HepG2 (cell line): ENCODE measurements at regions not wholly inside any gene's neighbourhood (a gene's known extent, or its start where the extent isn't known, plus 50 kb on each side); places are given as distances from the start of the nearest gene placed in this dataset.

Experiments
- ATAC-seq: fragments of 200-7000 bp; cut with Tn5 transposase; 3 replicates; pipeline ENCODE4 v1.9.1; 2020; ENCODE audit warnings: mild to moderate bottlenecking, moderate library complexity
- BruUV-seq: library from RNA; stranded (reverse); fragments of 400-500 nt; replicated peaks from 2 replicates; lab custom pipeline; 2021; lab: Mats Ljungman, UMichigan
- CTCF ChIA-PET: fragments of 300-600 bp; formaldehyde crosslinking; extraction: SDS; loops from one replicate; lab custom pipeline; 2021; ENCODE audit warnings: low total read pairs, inconsistent platforms, low intra/inter-chr PET ratio; lab: Yijun Ruan, JAX
- POLR2A ChIA-PET: fragments of 350-600 bp; sonication (Branson Sonifier 250); formaldehyde crosslinking; loops from one replicate; lab custom pipeline; 2020; ENCODE audit warnings: antibody characterized with exemption, inconsistent platforms; lab: Yijun Ruan, JAX
- DNase-seq: peaks from one replicate; pipeline ENCODE4 v3.0.0-alpha.2; 2015; ENCODE audit warnings: low spot score
- FAIRE-seq: peaks from 3 replicates; lab custom pipeline; 2011; peaks lifted over from hg19 to GRCh38; lab: Jason Lieb, UNC
- H2AFZ ChIP-seq: one replicate; pipeline ENCODE4 v1.6.1; 2011; ENCODE audit warnings: low read length, inconsistent platforms
- H3K27ac ChIP-seq: fragments of 300-600 bp; 3 replicates; pipeline ENCODE4 v1.8.0; 2011; ENCODE audit warnings: mixed run types, mild to moderate bottlenecking, mixed read lengths, low read length, inconsistent platforms; ENCODE audit not compliant: insufficient read depth; ENCODE audit errors: extremely low read length
- H3K27me3 ChIP-seq, 2 experiments: fragments of 200-600 bp in 1 of 2; 2 replicates in 1 of 2; 3 replicates in 1 of 2; pipeline versions ENCODE4 v1.6.0 to v1.8.0; 2011; ENCODE audit warnings: low read length in 2 of 2, mild to moderate bottlenecking in 2 of 2, moderate library complexity in 2 of 2, inconsistent platforms in 1 of 2; ENCODE audit not compliant: insufficient read depth in 2 of 2, control insufficient read depth in 1 of 2
- H3K36me3 ChIP-seq, 2 experiments: fragments of 200-600 bp in 1 of 2; replicated peaks in 1 of 2; 2 replicates in 1 of 2; 3 replicates in 1 of 2; pipeline versions ENCODE4 v1.5.1 to v1.8.0; 2011; ENCODE audit warnings: low read length in 2 of 2, inconsistent platforms in 1 of 2; ENCODE audit not compliant: insufficient read depth in 2 of 2, control insufficient read depth in 1 of 2
- H3K4me1 ChIP-seq: 2 replicates; pipeline ENCODE4 v1.5.1; 2012; ENCODE audit warnings: low read length, inconsistent platforms; ENCODE audit not compliant: insufficient read depth
- H3K4me2 ChIP-seq: 2 replicates; pipeline ENCODE4 v1.6.0; 2011; ENCODE audit warnings: low read depth, low read length, inconsistent platforms
- H3K4me3 ChIP-seq, 3 experiments: fragments of 200-600 bp in 1 of 3; sonication (generic), shearing (Covaris generic) in 1 of 3; replicated peaks in 1 of 3; 2 replicates each; pipeline ENCODE4 v1.5.1; 2011 to 2016; ENCODE audit warnings: low read length in 3 of 3, inconsistent platforms in 2 of 3, low read depth in 2 of 3, mild to moderate bottlenecking in 2 of 3, control low read depth in 1 of 3, mixed read lengths in 1 of 3; ENCODE audit not compliant: insufficient read depth in 1 of 3
- H3K79me2 ChIP-seq: one replicate; pipeline ENCODE4 v1.6.1; 2011; ENCODE audit warnings: low read length, inconsistent platforms; ENCODE audit not compliant: insufficient read depth
- H3K9ac ChIP-seq: 2 replicates; pipeline ENCODE4 v1.6.0; 2011; ENCODE audit warnings: mild to moderate bottlenecking, low read depth, low read length, inconsistent platforms; ENCODE audit not compliant: insufficient read depth
- H3K9me3 ChIP-seq: 2 replicates; pipeline ENCODE4 v1.5.1; 2012; ENCODE audit warnings: mild to moderate bottlenecking, low read length
- H4K20me1 ChIP-seq: 2 replicates; pipeline ENCODE4 v1.6.0; 2011; ENCODE audit warnings: inconsistent platforms, mild to moderate bottlenecking, low read length, moderate library complexity; ENCODE audit not compliant: insufficient read depth
- SMYD3 ChIP-seq: sonication (generic); formaldehyde crosslinking; IDR thresholded peaks from 2 replicates; pipeline ENCODE4 v1.8.1; 2023; ENCODE audit warnings: mild to moderate bottlenecking, missing genetic modification reagents
- ZNF432 ChIP-seq: sonication (generic); formaldehyde crosslinking; IDR thresholded peaks from 2 replicates; pipeline ENCODE4 v1.5.0; 2020; ENCODE audit warnings: missing genetic modification reagents, mild to moderate bottlenecking, borderline replicate concordance
- ZNF678 ChIP-seq: sonication (generic); formaldehyde crosslinking; IDR thresholded peaks from 2 replicates; pipeline ENCODE4 v1.4.0; 2020; ENCODE audit warnings: mild to moderate bottlenecking, missing genetic modification reagents
- ZNF792 ChIP-seq: IDR thresholded peaks from 2 replicates; pipeline ENCODE4 v1.6.1; 2016
- ZSCAN12 ChIP-seq: sonication (generic); formaldehyde crosslinking; IDR thresholded peaks from 2 replicates; pipeline ENCODE4 v1.9.0; 2021; ENCODE audit warnings: mild to moderate bottlenecking, missing genetic modification reagents
- whole genome bisulfite sequencing: methylation state at CpG from one replicate; pipeline ENCODE4 v1.1.6; 2017; ENCODE audit warnings: low lambda C conversion rate; 5-methylcytosine and 5-hydroxymethylcytosine counted together
- in situ Hi-C: cut with HindIII; loops from 2 replicates; pipeline ENCODE4 v1.10.0; 2017; ENCODE audit warnings: low pct_unique_long_range_greater_than_20kb; ENCODE audit not compliant: extremely low pct_ligation_motif_present
- intact Hi-C: fragments of 100-400 bp; cut with micrococcal nuclease; formaldehyde crosslinking; loops from one replicate; pipeline ENCODE4 v1.10.0; 2022; ENCODE audit not compliant: unreplicated experiment
- TF ChIP-seq, protein P1 (sequence below): sonication (generic); formaldehyde crosslinking; IDR thresholded peaks from 2 replicates; pipeline ENCODE4 v1.8.1; 2023; ENCODE audit warnings: mild to moderate bottlenecking, missing genetic modification reagents
- TF ChIP-seq, protein P2 (sequence below): sonication (generic); formaldehyde crosslinking; IDR thresholded peaks from 2 replicates; pipeline ENCODE4 v1.4.0; 2020; ENCODE audit warnings: missing genetic modification reagents
- TF ChIP-seq, protein P3 (sequence below): sonication (generic); formaldehyde crosslinking; IDR thresholded peaks from 2 replicates; pipeline ENCODE4 v1.4.0; 2020; ENCODE audit warnings: missing genetic modification reagents, low read depth, mild to moderate bottlenecking, borderline replicate concordance
- TF ChIP-seq, protein P4 (sequence below), 2 experiments: sonication (generic) in 1 of 2; formaldehyde crosslinking in 1 of 2; IDR thresholded peaks; 2 replicates each; pipeline versions ENCODE4 v1.4.0 to v1.6.1; 2018 to 2020; ENCODE audit warnings: missing genetic modification reagents in 2 of 2, borderline replicate concordance in 1 of 2, low read depth in 1 of 2, mild to moderate bottlenecking in 1 of 2, missing biosample characterization in 1 of 2
- TF ChIP-seq, protein P5 (sequence below): sonication (generic); formaldehyde crosslinking; IDR thresholded peaks from 2 replicates; pipeline ENCODE4 v1.5.1; 2020; ENCODE audit warnings: mild to moderate bottlenecking, missing genetic modification reagents, moderate library complexity
- TF ChIP-seq, protein P6 (sequence below): sonication (generic); formaldehyde crosslinking; conservative IDR thresholded peaks from 2 replicates; pipeline ENCODE4 v1.4.0; 2020; ENCODE audit warnings: mild to moderate bottlenecking, missing genetic modification reagents, moderate library complexity

DNA sequence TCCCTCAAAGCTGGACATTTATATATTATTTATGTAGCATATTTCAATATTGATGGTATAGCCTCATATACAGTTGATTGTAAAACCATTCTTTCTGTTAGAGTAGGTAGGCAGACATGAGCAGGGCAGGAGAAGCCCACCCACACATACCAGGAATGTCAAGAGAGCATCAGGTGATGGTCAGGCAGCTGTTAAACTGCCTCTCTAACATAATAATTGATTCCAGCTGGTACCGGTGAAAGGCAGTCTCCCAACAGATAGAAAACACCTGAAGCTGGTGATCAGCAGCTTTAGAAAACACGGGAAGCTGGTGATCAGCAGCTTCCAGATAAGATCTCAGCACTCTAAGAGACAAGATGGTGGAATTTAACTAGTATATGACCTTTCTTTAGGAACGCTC is 132.9 kb downstream of the SLITRK6 start:
- Histone ChIP-seq H3K4me2 (no peak overlapping the region), H3K4me3 (no peak overlapping the region), H3K9ac (no peak overlapping the region), H4K20me1 (no peaks in the 10 kb centered on the region), H3K27ac (no peak overlapping the region), H2AFZ (no peak overlapping the region), H3K36me3 (no peaks in the 10 kb centered on the region), H3K79me2 (no peaks in the 10 kb centered on the region), H3K9me3 (peaks cover 15% of the 10 kb centered on the region), H3K4me1 (no peaks in the 10 kb centered on the region), H3K27me3 (no peaks in the 10 kb centered on the region)
- in situ Hi-C loops, result no loop called here
- 25% methylated on average over 3 of the region's 3 CpGs for WGBS
- ATAC-seq (no peak), FAIRE-seq (no peak), DNase-seq (no peak)
- ChIA-PET CTCF (no interaction called here), POLR2A (no interaction called here)
- BruUV-seq, result no TSS peak
- intact Hi-C loops, result no loop called here
- TF ChIP-seq, protein P1, sequence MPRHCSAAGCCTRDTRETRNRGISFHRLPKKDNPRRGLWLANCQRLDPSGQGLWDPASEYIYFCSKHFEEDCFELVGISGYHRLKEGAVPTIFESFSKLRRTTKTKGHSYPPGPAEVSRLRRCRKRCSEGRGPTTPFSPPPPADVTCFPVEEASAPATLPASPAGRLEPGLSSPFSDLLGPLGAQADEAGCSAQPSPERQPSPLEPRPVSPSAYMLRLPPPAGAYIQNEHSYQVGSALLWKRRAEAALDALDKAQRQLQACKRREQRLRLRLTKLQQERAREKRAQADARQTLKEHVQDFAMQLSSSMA (CRISPR knock-in tag), result no peak
- TF ChIP-seq, protein P2, sequence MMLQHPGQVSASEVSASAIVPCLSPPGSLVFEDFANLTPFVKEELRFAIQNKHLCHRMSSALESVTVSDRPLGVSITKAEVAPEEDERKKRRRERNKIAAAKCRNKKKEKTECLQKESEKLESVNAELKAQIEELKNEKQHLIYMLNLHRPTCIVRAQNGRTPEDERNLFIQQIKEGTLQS, result no peak
- no peak for TF ChIP-seq SMYD3
- TF ChIP-seq ZNF792, result no peak
- TF ChIP-seq, protein P3, sequence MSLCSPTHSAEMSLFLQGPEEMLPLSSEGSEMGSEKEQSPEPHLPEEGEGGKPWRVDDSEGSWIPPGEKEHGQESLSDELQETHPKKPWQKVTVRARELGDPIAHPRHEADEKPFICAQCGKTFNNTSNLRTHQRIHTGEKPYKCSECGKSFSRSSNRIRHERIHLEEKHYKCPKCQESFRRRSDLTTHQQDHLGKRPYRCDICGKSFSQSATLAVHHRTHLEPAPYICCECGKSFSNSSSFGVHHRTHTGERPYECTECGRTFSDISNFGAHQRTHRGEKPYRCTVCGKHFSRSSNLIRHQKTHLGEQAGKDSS (CRISPR knock-in tag), result no peak
- TF ChIP-seq, protein P4, sequence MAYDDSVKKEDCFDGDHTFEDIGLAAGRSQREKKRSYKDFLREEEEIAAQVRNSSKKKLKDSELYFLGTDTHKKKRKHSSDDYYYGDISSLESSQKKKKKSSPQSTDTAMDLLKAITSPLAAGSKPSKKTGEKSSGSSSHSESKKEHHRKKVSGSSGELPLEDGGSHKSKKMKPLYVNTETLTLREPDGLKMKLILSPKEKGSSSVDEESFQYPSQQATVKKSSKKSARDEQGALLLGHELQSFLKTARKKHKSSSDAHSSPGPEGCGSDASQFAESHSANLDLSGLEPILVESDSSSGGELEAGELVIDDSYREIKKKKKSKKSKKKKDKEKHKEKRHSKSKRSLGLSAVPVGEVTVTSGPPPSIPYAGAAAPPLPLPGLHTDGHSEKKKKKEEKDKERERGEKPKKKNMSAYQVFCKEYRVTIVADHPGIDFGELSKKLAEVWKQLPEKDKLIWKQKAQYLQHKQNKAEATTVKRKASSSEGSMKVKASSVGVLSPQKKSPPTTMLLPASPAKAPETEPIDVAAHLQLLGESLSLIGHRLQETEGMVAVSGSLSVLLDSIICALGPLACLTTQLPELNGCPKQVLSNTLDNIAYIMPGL (CRISPR knock-in tag; IDR thresholded peaks at IDR 0.05; ENCODE audit: borderline replicate concordance in 1 of 2, low read depth in 1 of 2), result no peak
- TF ChIP-seq ZNF432 (CRISPR knock-in tag), result no peak
- TF ChIP-seq ZNF678 (CRISPR knock-in tag), result no peak
- TF ChIP-seq, protein P5, sequence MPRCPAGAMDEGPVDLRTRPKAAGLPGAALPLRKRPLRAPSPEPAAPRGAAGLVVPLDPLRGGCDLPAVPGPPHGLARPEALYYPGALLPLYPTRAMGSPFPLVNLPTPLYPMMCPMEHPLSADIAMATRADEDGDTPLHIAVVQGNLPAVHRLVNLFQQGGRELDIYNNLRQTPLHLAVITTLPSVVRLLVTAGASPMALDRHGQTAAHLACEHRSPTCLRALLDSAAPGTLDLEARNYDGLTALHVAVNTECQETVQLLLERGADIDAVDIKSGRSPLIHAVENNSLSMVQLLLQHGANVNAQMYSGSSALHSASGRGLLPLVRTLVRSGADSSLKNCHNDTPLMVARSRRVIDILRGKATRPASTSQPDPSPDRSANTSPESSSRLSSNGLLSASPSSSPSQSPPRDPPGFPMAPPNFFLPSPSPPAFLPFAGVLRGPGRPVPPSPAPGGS (CRISPR knock-in tag), result no peak
- TF ChIP-seq ZSCAN12 (CRISPR knock-in tag), result no peak
- TF ChIP-seq, protein P6, sequence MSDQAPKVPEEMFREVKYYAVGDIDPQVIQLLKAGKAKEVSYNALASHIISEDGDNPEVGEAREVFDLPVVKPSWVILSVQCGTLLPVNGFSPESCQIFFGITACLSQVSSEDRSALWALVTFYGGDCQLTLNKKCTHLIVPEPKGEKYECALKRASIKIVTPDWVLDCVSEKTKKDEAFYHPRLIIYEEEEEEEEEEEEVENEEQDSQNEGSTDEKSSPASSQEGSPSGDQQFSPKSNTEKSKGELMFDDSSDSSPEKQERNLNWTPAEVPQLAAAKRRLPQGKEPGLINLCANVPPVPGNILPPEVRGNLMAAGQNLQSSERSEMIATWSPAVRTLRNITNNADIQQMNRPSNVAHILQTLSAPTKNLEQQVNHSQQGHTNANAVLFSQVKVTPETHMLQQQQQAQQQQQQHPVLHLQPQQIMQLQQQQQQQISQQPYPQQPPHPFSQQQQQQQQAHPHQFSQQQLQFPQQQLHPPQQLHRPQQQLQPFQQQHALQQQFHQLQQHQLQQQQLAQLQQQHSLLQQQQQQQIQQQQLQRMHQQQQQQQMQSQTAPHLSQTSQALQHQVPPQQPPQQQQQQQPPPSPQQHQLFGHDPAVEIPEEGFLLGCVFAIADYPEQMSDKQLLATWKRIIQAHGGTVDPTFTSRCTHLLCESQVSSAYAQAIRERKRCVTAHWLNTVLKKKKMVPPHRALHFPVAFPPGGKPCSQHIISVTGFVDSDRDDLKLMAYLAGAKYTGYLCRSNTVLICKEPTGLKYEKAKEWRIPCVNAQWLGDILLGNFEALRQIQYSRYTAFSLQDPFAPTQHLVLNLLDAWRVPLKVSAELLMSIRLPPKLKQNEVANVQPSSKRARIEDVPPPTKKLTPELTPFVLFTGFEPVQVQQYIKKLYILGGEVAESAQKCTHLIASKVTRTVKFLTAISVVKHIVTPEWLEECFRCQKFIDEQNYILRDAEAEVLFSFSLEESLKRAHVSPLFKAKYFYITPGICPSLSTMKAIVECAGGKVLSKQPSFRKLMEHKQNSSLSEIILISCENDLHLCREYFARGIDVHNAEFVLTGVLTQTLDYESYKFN (CRISPR knock-in tag), result no peak
